Upper lobe of right lung (tissue), 1 donor: ENCODE measurements at regions not wholly inside any gene's neighbourhood (a gene's known extent, or its start where the extent isn't known, plus 50 kb on each side); places are given as distances from the start of the nearest gene placed in this dataset.

Source experiments
- ATAC-seq: fragments of 200-7000 bp; cut with Tn5 transposase; one replicate; pipeline ENCODE4 v1.9.1; 2020; ENCODE audit warnings: mild to moderate bottlenecking, moderate library complexity
- DNase-seq: peaks from one replicate; pipeline ENCODE4 v3.0.0-alpha.2; 2020
- H3K27ac ChIP-seq: fragments of 200-600 bp; one replicate; pipeline ENCODE4 v1.8.0; 2022
- H3K27me3 ChIP-seq: fragments of 200-600 bp; one replicate; pipeline ENCODE4 v1.8.0; 2022; ENCODE audit warnings: mild to moderate bottlenecking
- H3K36me3 ChIP-seq: fragments of 200-600 bp; one replicate; pipeline ENCODE4 v1.8.0; 2022
- H3K4me1 ChIP-seq: fragments of 200-600 bp; one replicate; pipeline ENCODE4 v1.8.0; 2022
- H3K4me3 ChIP-seq: fragments of 200-600 bp; one replicate; pipeline ENCODE4 v1.8.0; 2022; ENCODE audit warnings: mild to moderate bottlenecking
- H3K9me3 ChIP-seq: fragments of 200-600 bp; one replicate; pipeline ENCODE4 v1.8.0; 2022
- CTCF ChIP-seq: fragments of 200-600 bp; IDR thresholded peaks from one replicate; pipeline ENCODE4 v1.8.0; 2022; ENCODE audit warnings: antibody characterized with exemption
- intact Hi-C: fragments of 100-400 bp; cut with DNase I; formaldehyde crosslinking; loops from one replicate; pipeline ENCODE4 v1.11.0; 2022
- donor health status: DM: no; HTN: yes; CAD: no; lungs with severe emphysema.

GRCh38 chr3:181660337-181660736, 51.4 kb upstream of the SOX2 start:
- Histone ChIP-seq H3K4me1 (no peaks in the 10 kb centered on the region), H3K27ac (no peak overlapping the region), H3K4me3 (no peak overlapping the region), H3K27me3 (no peaks in the 10 kb centered on the region), H3K36me3 (no peaks in the 10 kb centered on the region), H3K9me3 (no peaks in the 10 kb centered on the region)
- intact Hi-C loops, result no loop called here
- DNase-seq, result no peak
- ATAC-seq, result no peak
- no peak for TF ChIP-seq CTCF

GRCh38 chr3:181637456-181637855, 74.3 kb upstream of the SOX2 start:
- Histone ChIP-seq H3K9me3 (no peaks in the 10 kb centered on the region), H3K36me3 (no peaks in the 10 kb centered on the region), H3K4me1 (no peaks in the 10 kb centered on the region), H3K27me3 (no peaks in the 10 kb centered on the region), H3K27ac (no peak overlapping the region), H3K4me3 (no peak overlapping the region)
- DNase-seq (no peak), ATAC-seq (no peak)
- no peak for TF ChIP-seq CTCF
- intact Hi-C loops, result no loop called here

DNA sequence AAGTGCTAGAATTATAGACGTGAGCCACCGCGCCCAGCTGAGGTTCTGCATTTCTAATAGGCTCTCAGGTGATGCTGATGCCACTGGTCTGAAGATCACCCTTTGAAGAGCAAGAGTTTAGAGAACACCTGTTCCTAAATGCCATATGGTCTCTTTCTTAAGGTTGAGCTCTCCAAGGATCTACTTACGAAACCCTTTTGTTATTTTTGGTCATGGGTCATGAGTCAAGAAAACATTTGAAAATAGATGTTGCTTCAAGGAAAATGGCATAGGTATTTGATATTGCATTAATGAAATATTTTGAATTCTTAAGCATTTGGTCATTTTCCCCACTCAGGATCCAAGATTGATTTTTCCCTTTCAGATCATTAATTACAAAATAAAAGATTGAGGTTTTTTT, 74.7 kb upstream of the SOX2 start:
- no peak for ATAC-seq

GRCh38 chr3:181635141-181635540, 76.6 kb upstream of the SOX2 start:
- no peaks in the 10 kb centered on the region for H3K9me3 ChIP-seq
- TF ChIP-seq CTCF, result no peak
- H3K4me3 ChIP-seq, result no peak overlapping the region
- no peaks in the 10 kb centered on the region for H3K4me1 ChIP-seq
- ATAC-seq (no peak), DNase-seq (no peak)
- no peaks in the 10 kb centered on the region for H3K27me3 ChIP-seq
- intact Hi-C loops, result no loop called here
- H3K36me3 ChIP-seq, result no peaks in the 10 kb centered on the region
- no peak overlapping the region for H3K27ac ChIP-seq

More for the DNA sequence above, 74.7 kb upstream of the SOX2 start:
- Histone ChIP-seq H3K36me3 (no peaks in the 10 kb centered on the region), H3K27ac (no peak overlapping the region), H3K4me1 (no peaks in the 10 kb centered on the region), H3K4me3 (no peak overlapping the region), H3K9me3 (no peaks in the 10 kb centered on the region), H3K27me3 (no peaks in the 10 kb centered on the region)
- intact Hi-C loops, result no loop called here
- DNase-seq, result no peak
- TF ChIP-seq CTCF, result no peak

DNA sequence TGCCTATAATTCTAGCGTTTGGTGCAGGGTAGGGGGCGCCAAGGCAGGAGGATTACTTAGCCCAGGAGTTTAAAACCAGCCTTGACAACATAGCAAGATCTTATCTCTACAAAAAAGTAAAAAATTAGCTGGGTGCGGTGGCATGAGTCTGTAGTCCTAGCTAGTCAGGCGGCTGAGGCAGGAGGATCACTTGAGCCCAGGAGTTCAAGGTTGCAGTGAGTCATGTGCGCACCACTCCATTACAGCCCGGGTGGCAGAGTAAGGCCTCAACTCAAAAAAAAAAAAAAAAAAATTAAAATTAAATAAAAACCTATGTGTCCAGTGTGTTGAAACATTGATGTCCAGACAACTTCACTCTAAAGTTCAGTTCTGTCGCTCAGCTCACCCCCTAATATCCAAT, 78.2 kb upstream of the SOX2 start:
- no peak for ATAC-seq
- H3K4me1 ChIP-seq, result no peaks in the 10 kb centered on the region
- TF ChIP-seq CTCF, result no peak
- H3K4me3 ChIP-seq, result no peak overlapping the region
- no peaks in the 10 kb centered on the region for H3K36me3 ChIP-seq
- intact Hi-C loops, result no loop called here
- DNase-seq, result no peak
- H3K9me3 ChIP-seq, result no peaks in the 10 kb centered on the region
- no peaks in the 10 kb centered on the region for H3K27me3 ChIP-seq
- no peak overlapping the region for H3K27ac ChIP-seq

DNA sequence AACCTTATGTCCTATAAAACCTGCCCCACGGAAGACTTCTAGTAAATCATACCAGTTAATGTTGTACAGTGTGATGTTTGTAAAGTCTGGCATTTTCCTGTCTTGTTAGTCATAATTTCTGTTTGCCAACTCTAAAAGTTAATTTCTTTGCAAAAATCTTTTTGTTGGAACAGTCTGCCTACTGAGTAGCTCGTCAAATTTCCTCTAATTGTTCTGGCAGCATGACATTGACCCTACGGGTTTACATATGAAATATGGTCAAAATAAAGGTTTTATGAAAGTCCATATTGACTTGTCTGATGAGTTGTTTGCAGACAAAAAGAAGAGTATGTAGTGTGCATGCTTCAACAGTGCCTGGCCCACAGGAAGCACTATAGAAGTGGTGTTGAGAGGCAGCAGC, 79.8 kb upstream of the SOX2 start:
- Histone ChIP-seq H3K27me3 (no peaks in the 10 kb centered on the region), H3K27ac (no peak overlapping the region), H3K9me3 (no peaks in the 10 kb centered on the region), H3K4me1 (no peaks in the 10 kb centered on the region), H3K4me3 (no peak overlapping the region), H3K36me3 (no peaks in the 10 kb centered on the region)
- intact Hi-C loops, result no loop called here
- TF ChIP-seq CTCF, result no peak
- ATAC-seq, result no peak
- no peak for DNase-seq
